ENCODE measurements at regions not wholly inside any gene's neighbourhood (a gene's known extent, or its start where the extent isn't known, plus 50 kb on each side); places are given as distances from the start of the nearest gene placed in this dataset.

GRCh38 chr9:31415164-31415563, 969.3 kb upstream of the ACO1 start:
- H3K14ac ChIP-seq (ENCODE audit: insufficient read depth, low read length): no peak overlapping the region
- H2BK20ac ChIP-seq (ENCODE audit: low read depth, low read length, poor library complexity, severe bottlenecking): no peak overlapping the region
- Mint-ChIP-seq H3K4me3 (no peak overlapping the region), H3K36me3 (ENCODE audit: insufficient read depth in 1 of 3, low read depth in 3 of 3) (peaks cover 18 to 25% (median 23%) of the 10 kb centered on the region in 3 experiments), H3K4me1 (peaks cover 9 to 14% of the 10 kb centered on the region in 2 experiments; a peak in 3 of 4 replicates), H3K9me3 (peaks cover 23 to 26% of the 10 kb centered on the region in 2 experiments), H3K27ac (peak overlapping the region in 1 of 3 experiments; percentile 64; a peak in 1 of 7 replicates), H3K27me3 (ENCODE audit: low read depth) (no peaks in the 10 kb centered on the region)
- no peak overlapping the region for H3K56ac ChIP-seq (ENCODE audit: insufficient read length, low read depth, low read length)
- H2BK5ac ChIP-seq (ENCODE audit: insufficient read length, low read length): no peak overlapping the region
- H2BK12ac ChIP-seq (ENCODE audit: insufficient read length, low read depth, low read length): no peak overlapping the region
- H3K27ac ChIP-seq (ENCODE audit: insufficient read length, low read depth, low read length): no peak overlapping the region
- no peak overlapping the region for H3K23ac ChIP-seq (ENCODE audit: insufficient read length, low read depth, low read length)
- no peak overlapping the region for H2BK15ac ChIP-seq (ENCODE audit: low read depth, low read length)
- no peak overlapping the region for H4K91ac ChIP-seq (ENCODE audit: insufficient read length, low read depth, low read length)
- H2BK120ac ChIP-seq (ENCODE audit: low read depth, low read length, poor library complexity, severe bottlenecking): no peak overlapping the region
- H3K27me3 ChIP-seq (ENCODE audit: insufficient read depth, low read length): no peaks in the 10 kb centered on the region
- DNase-seq: no peak
- H3K4me2 ChIP-seq (ENCODE audit: insufficient read depth, insufficient read length, low read length): no peak overlapping the region
- H3K4ac ChIP-seq (ENCODE audit: low read depth, low read length): no peak overlapping the region
- H3K23me2 ChIP-seq (ENCODE audit: insufficient read length, low read depth, low read length, poor library complexity, severe bottlenecking): no peaks in the 10 kb centered on the region
- H3K79me2 ChIP-seq (ENCODE audit: insufficient read depth, low read length): no peaks in the 10 kb centered on the region
- H2AFZ ChIP-seq (ENCODE audit: low read length): no peak overlapping the region
- H4K20me1 ChIP-seq (ENCODE audit: control insufficient read depth, insufficient read depth, insufficient read length): no peaks in the 10 kb centered on the region
- no peaks in the 10 kb centered on the region for H3K79me1 ChIP-seq (ENCODE audit: insufficient read depth, low read depth, low read length, poor library complexity, severe bottlenecking)
- no peaks in the 10 kb centered on the region for H3K4me1 ChIP-seq (ENCODE audit: insufficient read depth, low read length)
- no peak overlapping the region for H2AK5ac ChIP-seq (ENCODE audit: insufficient read length, low read length)
- H4K8ac ChIP-seq (replicated peaks; ENCODE audit: insufficient read length, low read depth, low read length): no peak overlapping the region
- H3K9ac ChIP-seq (ENCODE audit: extremely low read depth, insufficient read length, low read length): no peak overlapping the region
- TF ChIP-seq CTCF (conservative IDR thresholded peaks at IDR 0.05): no peak
- H4K5ac ChIP-seq (ENCODE audit: insufficient read length, low read depth, low read length): no peak overlapping the region
- no peaks in the 10 kb centered on the region for H3K9me3 ChIP-seq (ENCODE audit: control insufficient read depth, low read depth, low read length)
- H3K18ac ChIP-seq (ENCODE audit: insufficient read length, low read depth, low read length): no peak overlapping the region
- no peak overlapping the region for H3T11ph ChIP-seq (ENCODE audit: low read length)

All from H9 (cell line).